Hepatocyte (in vitro differentiated cells): ENCODE measurements at regions not wholly inside any gene's neighbourhood (a gene's known extent, or its start where the extent isn't known, plus 50 kb on each side); places are given as distances from the start of the nearest gene placed in this dataset.

Source experiments
- DNase-seq: peaks from one replicate; pipeline ENCODE4 v3.0.0-alpha.2; 2016; ENCODE audit warnings: low spot score
- H2AFZ ChIP-seq: fragments of 200-600 bp; sonication (generic); 2 replicates; pipeline ENCODE4 v1.6.0; 2016; ENCODE audit warnings: antibody characterized with exemption, mild to moderate bottlenecking
- H3K27ac ChIP-seq: fragments of 200-600 bp; sonication (generic); 2 replicates; pipeline ENCODE4 v1.5.1; 2016; ENCODE audit warnings: mild to moderate bottlenecking
- H3K27me3 ChIP-seq: fragments of 200-600 bp; sonication (generic); 2 replicates; pipeline ENCODE4 v1.6.1; 2016
- H3K36me3 ChIP-seq: fragments of 200-600 bp; sonication (generic); replicated peaks from 2 replicates; pipeline ENCODE4 v1.5.1; 2016; ENCODE audit warnings: low read depth; ENCODE audit not compliant: insufficient read depth
- H3K4me1 ChIP-seq: fragments of 200-600 bp; sonication (generic); 2 replicates; pipeline ENCODE4 v1.5.1; 2016; ENCODE audit warnings: mild to moderate bottlenecking, moderate library complexity; ENCODE audit not compliant: insufficient read depth
- H3K4me2 ChIP-seq: fragments of 200-600 bp; sonication (generic); 2 replicates; pipeline ENCODE4 v1.6.0; 2016
- H3K4me3 ChIP-seq: fragments of 200-600 bp; sonication (generic); 2 replicates; pipeline ENCODE4 v1.5.1; 2016; ENCODE audit warnings: mild to moderate bottlenecking
- H3K79me2 ChIP-seq: fragments of 200-600 bp; sonication (generic); 2 replicates; pipeline ENCODE4 v1.6.0; 2017; ENCODE audit warnings: mild to moderate bottlenecking
- H3K9me2 ChIP-seq: fragments of 200-600 bp; sonication (generic); replicated peaks from 2 replicates; pipeline ENCODE4 v1.6.0; 2017; ENCODE audit warnings: mild to moderate bottlenecking; ENCODE audit not compliant: insufficient read depth
- H3K9me3 ChIP-seq: fragments of 200-600 bp; sonication (generic); 2 replicates; pipeline ENCODE4 v1.5.1; 2016; ENCODE audit warnings: low read depth, mild to moderate bottlenecking
- H4K20me1 ChIP-seq: fragments of 200-600 bp; sonication (generic); 2 replicates; pipeline ENCODE4 v1.6.0; 2016; ENCODE audit warnings: mild to moderate bottlenecking; ENCODE audit not compliant: insufficient read depth, poor library complexity, severe bottlenecking
- CTCF ChIP-seq: fragments of 200-600 bp; sonication (generic); IDR thresholded peaks from 2 replicates; pipeline ENCODE4 v1.5.1; 2016; ENCODE audit warnings: antibody characterized with exemption, mild to moderate bottlenecking; ENCODE audit not compliant: poor library complexity
- EZH2 ChIP-seq: fragments of 200-600 bp; sonication (generic); IDR thresholded peaks from 2 replicates; pipeline ENCODE4 v1.6.1; 2016; ENCODE audit warnings: antibody characterized with exemption, mild to moderate bottlenecking, borderline replicate concordance
- EZH2phosphoT487 ChIP-seq: fragments of 200-600 bp; sonication (generic); IDR thresholded peaks from one replicate; pipeline ENCODE4 v1.6.1; 2018; ENCODE audit warnings: antibody characterized with exemption, mild to moderate bottlenecking, low read depth, moderate library complexity; ENCODE audit not compliant: unreplicated experiment, severe bottlenecking
- WGBS: methylation state at CpG from one replicate; pipeline ENCODE4 v1.1.6; 2016; ENCODE audit warnings: low lambda C conversion rate; ENCODE audit errors: missing lambda C conversion rate; 5-methylcytosine and 5-hydroxymethylcytosine counted together

DNA sequence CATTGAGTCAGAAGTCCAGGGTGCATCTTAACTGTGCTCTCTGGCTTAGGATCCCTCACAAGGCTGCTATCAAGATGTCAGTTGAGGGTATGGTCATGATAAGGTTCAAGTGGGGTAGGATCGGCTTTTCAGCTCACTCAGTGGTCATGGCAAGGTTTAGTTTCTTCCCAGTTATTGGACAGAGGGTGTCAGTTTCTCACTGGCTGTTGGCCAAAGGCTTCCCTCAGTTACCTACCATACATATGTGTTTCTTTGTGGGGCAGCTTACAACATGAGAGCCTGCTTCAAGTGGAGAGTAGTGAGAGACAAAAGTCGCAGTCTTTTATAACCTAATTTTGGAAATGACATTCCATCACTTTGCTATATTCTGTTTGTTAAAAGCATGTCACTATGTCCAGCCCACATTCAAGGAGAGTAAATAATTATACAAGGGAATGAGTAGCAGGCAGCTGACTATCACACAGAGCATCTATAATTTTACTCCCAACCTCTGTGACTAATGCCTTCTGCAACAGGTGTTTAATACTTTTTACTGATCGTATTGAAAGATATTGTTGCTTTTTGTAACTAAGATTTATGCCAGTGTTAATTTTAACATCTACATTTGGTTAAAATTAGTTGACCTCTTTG is 572.8 kb upstream of the FBXO33 start:
- H2AFZ ChIP-seq: no peak overlapping the region
- H4K20me1 ChIP-seq: no peaks in the 10 kb centered on the region
- TF ChIP-seq EZH2: no peak
- TF ChIP-seq CTCF: no peak
- no peak for TF ChIP-seq EZH2phosphoT487

GRCh38 chr14:40003773-40004172 is 571.5 kb upstream of the FBXO33 start:
- Histone ChIP-seq H3K36me3 (no peaks in the 10 kb centered on the region), H3K4me1 (no peaks in the 10 kb centered on the region), H4K20me1 (no peaks in the 10 kb centered on the region), H3K9me3 (no peaks in the 10 kb centered on the region), H3K9me2 (no peaks in the 10 kb centered on the region), H3K79me2 (no peaks in the 10 kb centered on the region), H3K4me3 (no peak overlapping the region), H3K27ac (no peak overlapping the region), H3K4me2 (no peak overlapping the region), H3K27me3 (no peaks in the 10 kb centered on the region), H2AFZ (no peak overlapping the region)
- WGBS: 69% methylated on average over 5 of the region's 5 CpGs
- no peak for TF ChIP-seq EZH2phosphoT487
- no peak for TF ChIP-seq CTCF
- no peak for TF ChIP-seq EZH2
- DNase-seq: no peak

More for the DNA sequence above, 572.8 kb upstream of the FBXO33 start:
- H3K27me3 ChIP-seq: no peaks in the 10 kb centered on the region
- no peaks in the 10 kb centered on the region for H3K79me2 ChIP-seq
- H3K4me3 ChIP-seq: no peak overlapping the region
- H3K9me2 ChIP-seq: no peaks in the 10 kb centered on the region
- WGBS: 86% methylated on average over 3 of the region's 3 CpGs
- no peak for DNase-seq
- H3K27ac ChIP-seq: no peak overlapping the region
- H3K9me3 ChIP-seq: no peaks in the 10 kb centered on the region
- H3K36me3 ChIP-seq: no peaks in the 10 kb centered on the region
- no peaks in the 10 kb centered on the region for H3K4me1 ChIP-seq
- H3K4me2 ChIP-seq: no peak overlapping the region

DNA sequence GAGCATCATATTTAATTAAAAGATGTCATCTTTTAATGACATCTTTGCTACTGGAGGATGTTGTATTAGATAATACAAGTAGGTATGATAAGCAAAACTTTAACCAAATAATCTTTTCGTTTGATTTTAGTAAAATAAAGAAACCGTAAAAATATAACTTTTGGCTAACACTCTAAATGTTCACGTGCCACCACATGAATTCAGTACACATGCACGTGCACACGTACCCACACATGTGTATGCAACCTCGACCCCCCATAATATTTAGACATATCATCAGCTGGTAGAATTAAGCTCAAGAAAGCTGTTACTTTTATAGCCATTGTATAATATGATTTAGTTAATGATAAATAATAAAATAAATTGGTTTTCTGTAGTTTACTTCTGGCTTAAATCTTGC is 566.6 kb upstream of the FBXO33 start:
- no peak for TF ChIP-seq EZH2phosphoT487
- no peak for TF ChIP-seq CTCF
- no peak for TF ChIP-seq EZH2
- Histone ChIP-seq H3K9me2 (no peaks in the 10 kb centered on the region), H3K79me2 (no peaks in the 10 kb centered on the region), H2AFZ (no peak overlapping the region), H3K4me3 (no peak overlapping the region), H3K9me3 (no peaks in the 10 kb centered on the region), H3K27me3 (no peaks in the 10 kb centered on the region), H3K4me1 (no peaks in the 10 kb centered on the region), H3K36me3 (no peaks in the 10 kb centered on the region), H4K20me1 (no peaks in the 10 kb centered on the region), H3K27ac (no peak overlapping the region), H3K4me2 (no peak overlapping the region)
- whole genome bisulfite sequencing: 92% methylated on average over 6 of the region's 6 CpGs
- DNase-seq: no peak
